CD4-positive, alpha-beta memory T cell (primary cell): ENCODE measurements at regions not wholly inside any gene's neighbourhood (a gene's known extent, or its start where the extent isn't known, plus 50 kb on each side); places are given as distances from the start of the nearest gene placed in this dataset.
A peak's percentile ranks its signal among the peaks of the same experiment; 100 is the strongest.

Experiments used
- CTCF ChIA-PET: fragments of 350-600 bp; sonication (Branson Sonifier 250); formaldehyde crosslinking; loops from one replicate; lab custom pipeline; 2021; ENCODE audit warnings: inconsistent platforms; ENCODE audit not compliant: partially characterized antibody; lab: Charles Lee
- POLR2A ChIA-PET: fragments of 350-600 bp; sonication (Branson Sonifier 250); formaldehyde crosslinking; loops from one replicate; lab custom pipeline; 2021; ENCODE audit not compliant: partially characterized antibody; lab: Charles Lee
- DNase-seq, 5 donors: peaks; one replicate each; pipeline versions ENCODE4 v3.0.0 to v3.0.0-alpha.2; 2020 to 2022; ENCODE audit warnings: mixed read lengths in 1 of 5
- H3K27ac ChIP-seq: one replicate; pipeline ENCODE4 v1.7.0; 2013; ENCODE audit warnings: low read depth, low read length
- H3K27me3 ChIP-seq: 2 replicates; pipeline ENCODE4 v1.7.0; 2013; ENCODE audit warnings: mild to moderate bottlenecking, low read length, moderate library complexity; ENCODE audit not compliant: insufficient read depth
- H3K36me3 ChIP-seq: 2 replicates; pipeline ENCODE4 v1.7.0; 2013; ENCODE audit warnings: mild to moderate bottlenecking, low read length, moderate library complexity; ENCODE audit not compliant: insufficient read depth
- H3K4me1 ChIP-seq: 2 replicates; pipeline ENCODE4 v1.7.0; 2013; ENCODE audit warnings: mild to moderate bottlenecking, low read length, moderate library complexity; ENCODE audit not compliant: insufficient read depth
- H3K4me3 ChIP-seq, 2 donors: one replicate each; pipeline ENCODE4 v1.7.0; 2013; ENCODE audit warnings: low read length in 2 of 2, mild to moderate bottlenecking in 1 of 2
- H3K9me3 ChIP-seq, 2 donors: one replicate each; pipeline ENCODE4 v1.7.0; 2013; ENCODE audit warnings: low read length in 2 of 2, control low read depth in 1 of 2; ENCODE audit not compliant: control insufficient read depth in 1 of 2
- H3K27ac Mint-ChIP-seq, 7 donors: one replicate each; pipeline ENCODE4 v1.8.0; 2020 to 2021; ENCODE audit warnings: mixed read lengths in 7 of 7, mild to moderate bottlenecking in 6 of 7, inconsistent platforms in 3 of 7, moderate library complexity in 3 of 7
- H3K27me3 Mint-ChIP-seq, 2 donors: one replicate each; pipeline ENCODE4 v1.8.0; 2020 to 2021; ENCODE audit warnings: mixed read lengths in 2 of 2
- H3K36me3 Mint-ChIP-seq, 2 donors: one replicate each; pipeline ENCODE4 v1.8.0; 2020 to 2021; ENCODE audit warnings: mixed read lengths in 2 of 2, inconsistent platforms in 1 of 2, mild to moderate bottlenecking in 1 of 2
- H3K4me1 Mint-ChIP-seq, 4 donors: one replicate each; pipeline ENCODE4 v1.8.0; 2020 to 2021; ENCODE audit warnings: mixed read lengths in 4 of 4, mild to moderate bottlenecking in 1 of 4
- H3K4me3 Mint-ChIP-seq, 8 donors: one replicate each; pipeline ENCODE4 v1.8.0; 2020 to 2021; ENCODE audit warnings: mixed read lengths in 8 of 8, mild to moderate bottlenecking in 7 of 8, moderate library complexity in 6 of 8, inconsistent platforms in 3 of 8
- H3K9me3 Mint-ChIP-seq, 8 donors: one replicate each; pipeline ENCODE4 v1.8.0; 2020 to 2021; ENCODE audit warnings: mixed read lengths in 8 of 8, mild to moderate bottlenecking in 5 of 8, inconsistent platforms in 3 of 8, moderate library complexity in 1 of 8
- intact Hi-C: fragments of 100-400 bp; cut with micrococcal nuclease; formaldehyde crosslinking; loops from one replicate; pipeline ENCODE4 v1.15.1; 2023

GRCh38 chr6:84556541-84557335 is 207.7 kb downstream of the TBX18 start:
- Mint-ChIP-seq H3K27ac (no peak overlapping the region), H3K27me3 (no peaks in the 10 kb centered on the region), H3K36me3 (no peaks in the 10 kb centered on the region), H3K9me3 (peaks cover 2 to 17% (median 8%) of the 10 kb centered on the region in 8 donors), H3K4me1 (no peaks in the 10 kb centered on the region), H3K4me3 (no peak overlapping the region)
- Histone ChIP-seq H3K4me3 (no peak overlapping the region), H3K27ac (no peak overlapping the region), H3K36me3 (no peaks in the 10 kb centered on the region), H3K27me3 (no peaks in the 10 kb centered on the region), H3K9me3 (no peaks in the 10 kb centered on the region), H3K4me1 (no peaks in the 10 kb centered on the region)
- ChIA-PET CTCF (no interaction called here), POLR2A (no interaction called here)
- no peak for DNase-seq
- intact Hi-C loops = no loop called here

GRCh38 chr6:84554706-84555105 is 209.7 kb downstream of the TBX18 start:
- H3K36me3 Mint-ChIP-seq = no peaks in the 10 kb centered on the region
- intact Hi-C loops = no loop called here

GRCh38 chr6:84554074-84554473 is 210.3 kb downstream of the TBX18 start:
- no peaks in the 10 kb centered on the region for H3K4me1 ChIP-seq
- H3K27ac ChIP-seq = no peak overlapping the region
- CTCF ChIA-PET = no interaction called here
- H3K36me3 ChIP-seq = no peaks in the 10 kb centered on the region
- peaks cover 0 to 17% (median 9%) of the 10 kb centered on the region in 8 donors for H3K9me3 Mint-ChIP-seq
- intact Hi-C loops = no loop called here
- POLR2A ChIA-PET = no interaction called here
- no peaks in the 10 kb centered on the region for H3K9me3 ChIP-seq
- H3K27ac Mint-ChIP-seq = no peak overlapping the region
- H3K4me1 Mint-ChIP-seq = no peaks in the 10 kb centered on the region
- H3K27me3 ChIP-seq = no peaks in the 10 kb centered on the region
- H3K4me3 Mint-ChIP-seq = no peak overlapping the region
- no peak overlapping the region for H3K4me3 ChIP-seq
- no peaks in the 10 kb centered on the region for H3K27me3 Mint-ChIP-seq
- DNase-seq = no peak
- no peaks in the 10 kb centered on the region for H3K36me3 Mint-ChIP-seq

More at GRCh38 chr6:84554706-84555105, 209.7 kb downstream of the TBX18 start:
- no peaks in the 10 kb centered on the region for H3K27me3 ChIP-seq
- H3K9me3 ChIP-seq = no peaks in the 10 kb centered on the region
- DNase-seq = no peak
- Mint-ChIP-seq H3K4me3 (peak overlapping the region in 1 of 8 donors; percentile 11), H3K27ac (no peak overlapping the region), H3K4me1 (no peaks in the 10 kb centered on the region), H3K27me3 (no peaks in the 10 kb centered on the region), H3K9me3 (peaks cover 0 to 18% (median 9%) of the 10 kb centered on the region in 8 donors)
- H3K4me3 ChIP-seq = no peak overlapping the region
- no peaks in the 10 kb centered on the region for H3K36me3 ChIP-seq
- no peak overlapping the region for H3K27ac ChIP-seq
- ChIA-PET CTCF (no interaction called here), POLR2A (no interaction called here)
- no peaks in the 10 kb centered on the region for H3K4me1 ChIP-seq

- Histone ChIP-seq H3K4me1 (no peaks in the 10 kb centered on the region), H3K27ac (no peak overlapping the region), H3K36me3 (no peaks in the 10 kb centered on the region), H3K4me3 (no peak overlapping the region), H3K27me3 (no peaks in the 10 kb centered on the region), H3K9me3 (no peaks in the 10 kb centered on the region)
- intact Hi-C loops = no loop called here
- no peaks in the 10 kb centered on the region for H3K4me1 Mint-ChIP-seq
- no peak for DNase-seq
- peaks cover 0 to 17% (median 9%) of the 10 kb centered on the region in 8 donors for H3K9me3 Mint-ChIP-seq
- no peaks in the 10 kb centered on the region for H3K27me3 Mint-ChIP-seq
- H3K4me3 Mint-ChIP-seq = no peak overlapping the region
- CTCF ChIA-PET = no interaction called here
- POLR2A ChIA-PET = no interaction called here
- no peaks in the 10 kb centered on the region for H3K36me3 Mint-ChIP-seq
- H3K27ac Mint-ChIP-seq = no peak overlapping the region
Observed at GRCh38 chr6:84553527-84553926, 210.9 kb downstream of the TBX18 start.

GRCh38 chr6:84551797-84552196 is 212.6 kb downstream of the TBX18 start:
- POLR2A ChIA-PET = no interaction called here
- no peak for DNase-seq
- Histone ChIP-seq H3K9me3 (no peaks in the 10 kb centered on the region), H3K27ac (no peak overlapping the region), H3K36me3 (no peaks in the 10 kb centered on the region), H3K27me3 (no peaks in the 10 kb centered on the region), H3K4me3 (no peak overlapping the region), H3K4me1 (no peaks in the 10 kb centered on the region)
- intact Hi-C loops = no loop called here
- Mint-ChIP-seq H3K27ac (no peak overlapping the region), H3K36me3 (no peaks in the 10 kb centered on the region), H3K4me1 (no peaks in the 10 kb centered on the region), H3K4me3 (no peak overlapping the region), H3K27me3 (no peaks in the 10 kb centered on the region), H3K9me3 (peaks cover 0 to 14% (median 8%) of the 10 kb centered on the region in 8 donors)
- CTCF ChIA-PET = no interaction called here

- Mint-ChIP-seq H3K27ac (no peak overlapping the region), H3K4me1 (no peaks in the 10 kb centered on the region), H3K4me3 (no peak overlapping the region), H3K36me3 (no peaks in the 10 kb centered on the region), H3K9me3 (peaks cover 0 to 14% (median 8%) of the 10 kb centered on the region in 8 donors), H3K27me3 (no peaks in the 10 kb centered on the region)
- no peak for DNase-seq
- no peaks in the 10 kb centered on the region for H3K9me3 ChIP-seq
- no peak overlapping the region for H3K4me3 ChIP-seq
- H3K27me3 ChIP-seq = no peaks in the 10 kb centered on the region
- H3K36me3 ChIP-seq = no peaks in the 10 kb centered on the region
- POLR2A ChIA-PET = no interaction called here
- CTCF ChIA-PET = no interaction called here
- intact Hi-C loops = no loop called here
- H3K27ac ChIP-seq = no peak overlapping the region
- no peaks in the 10 kb centered on the region for H3K4me1 ChIP-seq
Observed at GRCh38 chr6:84549917-84550316, 214.5 kb downstream of the TBX18 start.

- H3K27ac ChIP-seq = no peak overlapping the region
- no peaks in the 10 kb centered on the region for H3K27me3 Mint-ChIP-seq
- no peaks in the 10 kb centered on the region for H3K9me3 ChIP-seq
- H3K4me3 Mint-ChIP-seq = no peak overlapping the region
- no peaks in the 10 kb centered on the region for H3K36me3 Mint-ChIP-seq
- CTCF ChIA-PET = no interaction called here
- no peak overlapping the region for H3K4me3 ChIP-seq
- DNase-seq = no peak
- H3K27ac Mint-ChIP-seq = no peak overlapping the region
- H3K9me3 Mint-ChIP-seq = peaks cover 2 to 8% (median 3%) of the 10 kb centered on the region in 8 donors
- H3K4me1 ChIP-seq = no peaks in the 10 kb centered on the region
- no peaks in the 10 kb centered on the region for H3K4me1 Mint-ChIP-seq
- POLR2A ChIA-PET = no interaction called here
- intact Hi-C loops = no loop called here
- H3K36me3 ChIP-seq = no peaks in the 10 kb centered on the region
- H3K27me3 ChIP-seq = no peaks in the 10 kb centered on the region
Observed at GRCh38 chr6:84547341-84547801, 217.0 kb downstream of the TBX18 start.
